ENCODE measurements at regions not wholly inside any gene's neighbourhood (a gene's known extent, or its start where the extent isn't known, plus 50 kb on each side); places are given as distances from the start of the nearest gene placed in this dataset.

GRCh38 chr9:31146485-31147166 lies 1237.8 kb upstream of the ACO1 start:
- no peak for TF ChIP-seq CTCF (conservative IDR thresholded peaks at IDR 0.05)
- no peak for TF ChIP-seq EZH2 (IDR thresholded peaks at IDR 0.05; ENCODE audit: low read depth)

All from PC-9 (cell line).